Fibroblast of skin of abdomen (primary cell): ENCODE measurements at regions not wholly inside any gene's neighbourhood (a gene's known extent, or its start where the extent isn't known, plus 50 kb on each side); places are given as distances from the start of the nearest gene placed in this dataset.
A peak's percentile ranks its signal among the peaks of the same experiment; 100 is the strongest.

Source experiments
- DNase-seq: peaks from one replicate; pipeline ENCODE4 v3.0.0-alpha.2; 2013

DNA sequence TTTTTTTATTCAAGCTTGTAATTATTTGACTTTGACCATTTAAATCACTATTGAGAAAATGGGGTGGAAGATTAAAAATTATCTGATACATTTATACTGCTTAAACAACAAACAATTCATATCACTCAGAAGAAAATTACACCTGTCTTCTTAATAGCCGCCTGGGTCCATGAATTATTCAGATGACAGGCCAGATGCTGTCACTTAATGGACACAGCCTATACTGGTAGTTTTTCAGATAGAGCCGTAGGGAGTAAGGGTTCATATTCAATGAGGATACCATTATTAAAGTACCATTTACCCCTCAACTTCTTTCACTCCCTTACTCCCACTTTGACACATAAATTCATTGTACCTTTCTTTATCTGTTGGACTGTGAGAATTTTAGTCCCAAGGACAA lies 1193.4 kb upstream of the MAP3K7 start:
- no peak for DNase-seq

- no peak for DNase-seq
Observed at GRCh38 chr6:91761621-91762020, 1174.7 kb upstream of the MAP3K7 start.

DNA sequence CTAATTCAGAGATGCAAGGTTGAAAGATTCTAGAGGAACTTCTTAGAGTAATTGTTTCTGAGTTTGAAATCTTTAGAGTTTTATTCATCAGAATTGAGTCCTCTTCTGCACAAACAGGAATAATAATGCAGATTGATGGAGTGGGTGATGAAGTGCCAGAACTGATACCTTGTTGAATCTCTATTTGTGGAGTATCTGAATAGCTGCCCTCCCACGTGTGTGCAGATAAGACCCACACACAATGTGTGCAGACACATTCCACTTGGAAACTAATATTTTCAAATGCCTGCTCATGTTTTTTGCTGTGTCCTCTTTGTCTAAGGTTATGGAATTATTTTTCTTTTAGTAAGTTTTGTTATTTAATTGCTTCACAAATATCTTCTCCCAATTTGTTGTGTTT lies 1167.8 kb upstream of the MAP3K7 start:
- no peak for DNase-seq

DNA sequence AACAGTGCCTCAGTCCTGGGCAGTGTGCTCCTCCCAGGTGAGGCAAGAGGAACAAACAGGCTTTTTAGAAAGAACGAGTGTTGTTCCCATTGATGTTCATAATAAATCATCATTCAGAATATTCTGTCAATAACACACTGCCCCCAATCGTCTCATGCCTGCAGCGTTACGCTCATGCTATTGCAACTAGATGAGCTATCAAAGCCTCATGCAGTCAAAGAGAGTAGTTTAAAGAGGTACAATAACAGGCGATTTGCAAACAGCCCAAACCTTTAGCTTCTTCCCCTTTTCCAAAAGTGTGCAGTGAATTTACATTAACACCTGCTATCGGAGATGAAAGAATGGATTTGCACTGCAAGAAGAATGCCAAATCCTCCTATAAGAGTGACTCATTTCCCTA lies 1164.7 kb upstream of the MAP3K7 start:
- DNase-seq: no peak

- DNase-seq: no peak
Observed at GRCh38 chr6:91744566-91744965, 1157.7 kb upstream of the MAP3K7 start.

DNA sequence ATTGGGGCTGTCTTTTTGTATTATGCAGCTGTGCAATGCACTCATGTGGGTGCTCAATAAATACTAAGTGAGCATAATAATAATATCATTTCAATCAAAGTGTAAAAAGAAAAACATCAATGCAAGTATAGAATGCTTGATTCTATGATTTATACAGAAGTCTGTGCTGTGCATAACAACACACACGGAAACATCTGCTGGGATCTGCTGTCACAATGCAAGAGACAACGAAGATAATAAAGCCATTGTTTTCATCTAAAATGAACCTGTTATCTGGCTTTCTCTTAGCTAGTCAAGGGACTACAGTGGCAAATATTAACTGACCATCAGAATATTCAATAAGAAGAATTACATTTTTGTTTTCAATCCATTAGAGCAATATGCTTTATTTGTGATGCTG lies 1156.9 kb upstream of the MAP3K7 start:
- no peak for DNase-seq

GRCh38 chr6:91731939-91732338 lies 1145.1 kb upstream of the MAP3K7 start:
- DNase-seq: no peak

- DNase-seq: no peak
Observed at GRCh38 chr6:91730710-91731109, 1143.8 kb upstream of the MAP3K7 start.

DNA sequence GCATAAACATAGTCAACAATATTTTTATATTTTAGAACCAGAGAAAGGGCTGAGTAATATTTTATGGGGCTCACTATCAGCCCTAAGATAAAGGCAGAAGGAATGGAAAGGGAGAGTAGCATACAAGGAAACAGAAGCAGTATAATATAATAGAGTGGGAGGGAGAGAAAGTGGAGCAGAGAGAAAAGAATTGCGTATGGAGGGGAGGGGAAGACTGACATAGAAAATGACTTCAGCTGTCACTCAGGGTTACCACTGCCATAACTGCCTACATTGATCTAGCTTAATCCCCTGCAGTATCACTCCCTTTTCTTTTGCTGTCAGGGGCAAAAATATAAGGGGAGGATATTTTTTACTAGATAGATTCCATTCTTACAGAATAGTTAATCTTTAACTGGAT lies 1133.5 kb upstream of the MAP3K7 start:
- DNase-seq: no peak

DNA sequence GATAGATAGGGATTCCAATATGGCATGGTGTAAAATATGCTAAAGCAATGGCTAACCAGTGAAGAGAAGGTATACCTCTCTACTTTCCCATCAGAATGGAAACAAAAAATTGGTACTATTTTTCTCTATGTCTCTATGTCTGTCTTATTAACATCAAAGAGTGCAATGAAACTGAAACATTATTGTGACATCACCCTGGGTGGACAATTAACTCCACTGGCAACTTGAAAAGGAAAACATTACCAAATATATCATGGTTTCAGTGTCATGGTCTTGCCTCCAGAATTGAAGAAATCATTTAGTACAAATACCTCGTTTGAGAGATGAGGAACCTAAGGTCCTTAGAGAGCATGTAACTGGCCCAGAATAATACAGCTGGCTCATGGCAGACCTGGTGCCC lies 1132.5 kb upstream of the MAP3K7 start:
- no peak for DNase-seq

DNA sequence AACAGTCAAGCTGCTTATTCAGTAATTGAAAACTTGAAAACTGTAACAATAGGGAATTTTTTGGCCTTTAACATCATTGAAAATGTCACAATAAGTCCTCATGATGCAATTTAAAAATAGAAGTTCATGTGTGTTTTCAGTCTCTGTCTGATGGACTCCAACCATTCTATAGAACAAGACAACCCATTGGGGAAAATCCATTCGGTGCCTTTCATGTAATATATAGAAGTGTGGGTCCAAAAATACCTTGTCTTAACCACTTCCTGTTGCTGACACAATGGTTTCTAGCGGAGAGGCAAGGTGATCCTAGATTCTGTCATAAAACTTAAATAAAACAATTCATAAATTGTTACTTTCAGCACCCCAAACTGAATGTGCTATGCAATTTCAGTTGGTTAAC lies 1131.3 kb upstream of the MAP3K7 start:
- DNase-seq: no peak

DNA sequence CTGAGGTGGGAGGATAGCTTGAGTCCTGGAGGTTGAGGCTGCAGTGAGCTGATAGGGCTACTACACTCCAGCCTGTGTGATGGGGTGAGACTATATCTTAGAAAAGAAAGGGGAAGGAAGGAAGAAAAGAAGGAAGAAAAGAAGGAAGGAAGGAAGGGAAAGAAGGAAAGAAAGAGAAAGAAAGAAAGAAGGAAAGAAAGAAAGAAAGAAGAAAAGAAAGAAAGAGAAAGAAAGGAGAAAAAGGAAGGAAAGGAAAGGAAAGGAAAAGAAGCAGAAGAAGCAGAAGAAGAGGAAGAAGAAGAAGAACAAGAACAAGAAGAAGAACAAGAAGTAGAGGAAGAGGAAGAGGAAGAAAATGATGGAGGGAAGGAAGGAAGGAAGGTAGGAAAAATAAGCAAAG lies 1130.2 kb upstream of the MAP3K7 start:
- DNase-seq: no peak

GRCh38 chr6:91716361-91716760 lies 1129.5 kb upstream of the MAP3K7 start:
- DNase-seq: no peak

DNA sequence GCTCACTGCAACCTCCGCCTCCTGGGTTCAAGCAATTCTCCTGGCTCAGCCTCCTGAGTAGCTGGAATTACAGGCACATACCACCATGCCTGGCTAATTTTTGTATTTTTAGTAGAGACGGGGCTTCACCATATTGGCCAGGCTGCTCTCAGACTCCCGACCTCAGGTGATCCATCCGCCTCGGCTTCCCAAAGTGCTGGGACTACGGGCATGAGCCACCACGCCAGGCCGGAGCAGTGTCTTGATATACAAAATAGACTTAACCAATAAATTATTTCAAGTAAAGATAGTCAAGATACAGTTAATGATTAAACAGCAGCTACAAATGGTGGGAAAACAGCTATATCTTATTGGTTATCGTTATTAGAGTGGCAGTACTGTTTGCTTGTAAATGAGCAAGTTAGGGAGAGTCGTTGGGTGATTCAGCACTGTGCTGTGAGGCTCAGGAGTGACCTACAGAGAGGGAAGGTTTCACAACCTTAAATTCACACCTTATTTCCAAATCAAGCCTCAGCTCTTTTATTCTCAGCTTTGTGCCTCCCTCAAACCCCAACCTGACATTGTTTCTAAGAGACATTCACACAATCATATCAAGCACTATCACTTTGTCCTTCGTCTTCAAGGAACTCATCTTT lies 1128.4 kb upstream of the MAP3K7 start:
- DNase-seq: no peak

DNA sequence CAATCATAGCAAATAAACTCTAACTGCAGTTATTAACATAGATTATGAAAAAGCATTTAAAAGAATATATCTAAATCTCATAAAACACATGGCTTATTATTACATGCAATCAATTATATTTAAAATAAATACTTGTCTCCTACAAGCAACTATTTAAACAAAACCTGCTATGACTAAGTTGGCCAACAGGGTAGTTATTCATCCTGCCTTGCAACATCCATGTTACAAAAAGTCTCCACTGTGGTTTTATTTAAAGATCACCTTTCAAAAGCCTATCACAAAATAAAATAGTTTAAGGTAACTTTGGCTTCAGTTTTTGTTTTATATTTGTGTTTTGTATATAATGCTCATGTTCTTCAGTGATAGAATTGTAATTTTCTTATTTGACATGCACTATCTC lies 1127.0 kb upstream of the MAP3K7 start:
- no peak for DNase-seq

GRCh38 chr6:91711518-91711917 lies 1124.6 kb upstream of the MAP3K7 start:
- DNase-seq: no peak

DNA sequence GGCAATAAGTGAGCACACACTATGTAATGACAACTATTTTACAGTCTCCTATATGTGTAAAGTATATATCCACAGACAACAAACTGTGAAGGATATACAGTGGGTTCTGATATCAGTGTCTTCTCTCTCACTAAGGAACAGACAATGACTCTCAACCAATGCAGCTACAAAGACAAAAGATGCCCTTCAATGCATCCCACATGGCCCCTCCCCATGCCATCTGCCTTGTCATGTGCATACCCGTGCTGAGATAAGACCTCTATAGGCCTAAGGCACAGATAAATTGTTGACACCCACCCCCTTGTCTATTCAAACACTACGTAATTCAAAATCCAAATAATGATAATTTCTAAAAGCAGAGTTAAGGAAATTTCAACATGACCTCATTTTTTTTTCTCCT lies 1123.5 kb upstream of the MAP3K7 start:
- DNase-seq: no peak

- DNase-seq: no peak
Observed at GRCh38 chr6:91708534-91708933, 1121.7 kb upstream of the MAP3K7 start.

DNA sequence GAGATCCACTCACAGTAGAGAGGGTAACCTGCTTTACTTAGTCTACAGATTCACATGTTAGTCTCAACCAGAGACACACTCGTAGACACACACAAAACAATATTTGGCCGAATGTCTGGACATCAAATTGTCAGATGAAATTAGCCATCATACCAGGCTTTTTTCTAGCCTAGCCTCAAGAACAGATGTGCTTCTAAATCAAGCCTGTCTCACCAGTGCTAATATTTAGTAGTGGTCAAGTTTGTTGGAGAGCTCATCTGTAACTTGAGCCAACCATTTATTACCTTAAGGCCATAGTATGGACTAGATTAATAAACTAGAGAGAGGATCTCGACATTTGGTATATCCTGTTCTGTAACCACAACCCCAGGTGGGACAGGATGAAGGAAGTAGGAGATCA lies 1118.8 kb upstream of the MAP3K7 start:
- no peak for DNase-seq

GRCh38 chr6:91704531-91704930 lies 1117.7 kb upstream of the MAP3K7 start:
- peak; percentile 70 for DNase-seq

GRCh38 chr6:91697010-91697695 lies 1110.3 kb upstream of the MAP3K7 start:
- no peak for DNase-seq

- no peak for DNase-seq
Observed at GRCh38 chr6:91695221-91695620, 1108.3 kb upstream of the MAP3K7 start.

- peak; percentile 28 for DNase-seq
Observed at GRCh38 chr6:91694016-91694654, 1107.3 kb upstream of the MAP3K7 start.

- DNase-seq: no peak
Observed at GRCh38 chr6:91691449-91691848, 1104.6 kb upstream of the MAP3K7 start.
